NCI-H510A treated with DMSO at 0.1 percent for 48 hours (cell line): ENCODE measurements at regions not wholly inside any gene's neighbourhood (a gene's known extent, or its start where the extent isn't known, plus 50 kb on each side); places are given as distances from the start of the nearest gene placed in this dataset.
A peak's percentile ranks its signal among the peaks of the same experiment; 100 is the strongest.
"Not testable (repeated sequence)": the region's sequence is repeated elsewhere in the genome, so short reads cannot be mapped to it uniquely, and the experiment has no call there.

ENCODE experiments used
- DNase-seq: peaks from one replicate; lab custom pipeline; 2025; lab: John Stamatoyannopoulos, UW

DNA sequence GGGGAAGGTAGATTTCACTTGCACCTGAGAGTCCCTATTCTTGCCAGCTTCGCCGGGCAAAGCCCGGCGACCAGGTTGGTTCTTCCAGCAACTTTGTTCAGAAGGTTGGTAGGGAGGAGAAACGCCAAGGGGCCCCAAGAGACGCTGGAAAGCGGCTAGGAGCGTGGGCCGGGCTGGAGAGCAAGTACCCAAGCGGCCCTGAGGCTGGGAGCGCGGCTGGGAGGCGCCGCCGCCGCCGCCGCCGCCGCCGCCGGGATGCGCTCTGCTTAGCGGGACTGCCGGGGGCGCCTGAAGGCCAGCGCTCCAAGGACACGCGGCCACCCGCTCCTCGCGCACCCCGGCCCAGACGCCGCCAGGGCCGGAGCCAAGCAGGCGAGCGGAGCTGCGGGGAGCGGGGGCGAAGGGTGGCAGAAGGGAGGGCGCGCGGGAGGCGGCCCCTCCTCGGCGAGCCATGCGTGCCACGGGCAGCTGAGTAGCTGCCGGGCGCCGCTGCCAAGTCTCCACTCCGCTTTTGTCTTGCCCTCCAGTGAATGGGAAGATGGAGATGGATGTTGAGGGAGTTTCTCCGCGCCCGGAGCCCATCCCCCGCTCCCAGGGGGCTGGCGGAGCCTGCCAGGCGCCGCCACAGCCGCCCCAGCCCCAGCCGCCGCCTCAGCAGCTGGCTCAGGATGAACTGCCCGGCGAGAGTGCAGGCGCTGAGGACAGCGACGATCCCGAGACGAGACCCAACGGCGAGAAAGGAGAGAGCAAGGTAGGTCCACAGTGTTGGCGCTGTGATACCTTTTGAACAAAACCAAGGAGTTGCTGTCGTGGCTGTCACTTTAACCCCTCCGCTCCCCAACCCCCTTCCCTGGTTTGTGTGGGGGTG is 227.4 kb upstream of the AZI2 start:
- peak; percentile 34 for DNase-seq

DNA sequence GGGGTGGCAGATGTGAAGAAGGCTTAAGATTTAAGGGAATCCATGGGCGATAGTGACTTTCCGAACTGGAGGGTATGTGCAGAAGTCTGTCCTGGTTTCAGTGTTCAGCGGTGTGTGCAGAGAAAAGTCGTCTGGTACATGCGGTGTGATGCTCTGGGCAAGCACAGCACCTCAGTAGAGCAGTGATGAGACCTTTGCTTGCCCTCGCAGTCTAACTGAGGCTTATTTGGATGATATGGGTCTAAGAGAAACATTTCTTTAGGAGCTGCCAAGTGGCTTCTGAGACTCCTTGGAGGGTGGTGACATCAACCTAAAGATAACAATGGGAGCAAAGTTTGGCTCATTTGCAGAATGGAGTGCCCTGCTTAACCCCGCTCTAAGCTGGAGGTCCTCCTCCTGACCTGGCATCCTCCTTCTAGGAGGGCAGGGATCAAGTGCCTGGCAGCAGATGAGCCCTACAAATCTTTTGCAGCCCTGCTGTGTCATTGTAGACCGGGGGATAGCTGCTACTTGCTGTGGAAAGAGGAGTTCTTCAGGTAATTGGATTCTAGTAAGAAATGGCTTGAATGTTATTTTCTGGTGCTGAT is 228.1 kb upstream of the AZI2 start:
- peak; percentile 2 for DNase-seq

DNA sequence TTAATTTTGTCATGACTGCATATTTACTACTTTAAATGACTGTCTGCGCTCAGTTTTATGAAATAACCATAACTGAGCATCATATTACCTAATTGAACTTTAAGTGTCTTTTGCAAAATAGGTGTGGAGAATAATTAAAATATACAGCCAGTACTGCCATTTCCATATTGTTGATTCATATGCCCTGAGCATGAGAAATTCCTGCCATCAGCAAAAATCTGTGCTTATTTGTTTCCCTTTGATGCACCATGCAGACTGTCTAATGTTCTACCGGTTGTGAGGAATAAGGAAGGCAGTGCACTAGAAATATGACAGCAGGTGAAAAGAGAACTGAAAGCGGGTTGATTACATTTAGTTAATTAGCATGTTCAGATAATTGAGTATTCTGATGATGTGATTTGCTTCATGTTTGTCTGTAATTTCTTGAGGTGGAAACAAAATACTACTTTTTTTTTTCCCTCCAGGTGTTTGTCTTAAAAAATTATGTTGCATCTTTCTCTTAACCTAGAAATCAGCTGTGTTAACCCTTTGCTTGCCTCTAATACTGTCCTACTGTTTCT is 229.4 kb upstream of the AZI2 start:
- DNase-seq, result no peak

DNA sequence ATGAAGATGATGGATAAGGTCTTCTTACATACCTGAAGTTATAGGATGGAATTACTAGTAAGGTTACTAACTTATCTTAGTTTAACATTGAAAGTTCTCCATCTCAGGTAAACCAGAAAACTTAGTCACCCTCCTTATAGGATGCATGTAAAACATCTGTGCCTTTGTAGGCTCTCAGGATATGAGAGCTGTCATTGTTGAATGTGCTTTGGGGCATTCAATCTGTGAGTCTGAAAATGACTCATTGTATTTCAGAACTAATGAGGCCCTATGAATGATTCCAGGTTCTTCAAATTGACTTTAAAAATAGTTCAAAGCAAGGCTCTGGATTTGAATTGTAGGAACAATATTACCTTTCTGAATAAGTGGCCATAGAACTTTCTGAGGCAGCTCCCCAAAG is 237.7 kb upstream of the AZI2 start:
- no peak for DNase-seq

DNA sequence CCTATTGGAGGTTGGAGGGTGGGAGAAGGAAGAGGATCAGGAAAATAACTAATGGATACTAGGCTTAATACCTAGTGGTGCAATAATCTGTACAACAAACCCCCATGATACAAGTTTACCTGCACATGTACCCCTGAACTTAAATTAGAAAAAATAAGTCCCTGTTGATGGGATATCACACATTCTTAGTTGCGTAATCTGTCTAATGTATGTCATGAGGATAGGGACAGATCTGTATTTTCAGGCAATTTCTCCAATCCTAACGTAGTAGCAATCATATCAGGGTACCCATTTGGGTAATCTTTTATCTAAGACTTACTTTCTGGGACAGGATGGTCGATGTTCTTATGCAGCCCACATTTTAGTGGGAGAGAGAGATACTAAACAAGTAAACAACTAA is 239.1 kb upstream of the AZI2 start:
- no peak for DNase-seq

DNA sequence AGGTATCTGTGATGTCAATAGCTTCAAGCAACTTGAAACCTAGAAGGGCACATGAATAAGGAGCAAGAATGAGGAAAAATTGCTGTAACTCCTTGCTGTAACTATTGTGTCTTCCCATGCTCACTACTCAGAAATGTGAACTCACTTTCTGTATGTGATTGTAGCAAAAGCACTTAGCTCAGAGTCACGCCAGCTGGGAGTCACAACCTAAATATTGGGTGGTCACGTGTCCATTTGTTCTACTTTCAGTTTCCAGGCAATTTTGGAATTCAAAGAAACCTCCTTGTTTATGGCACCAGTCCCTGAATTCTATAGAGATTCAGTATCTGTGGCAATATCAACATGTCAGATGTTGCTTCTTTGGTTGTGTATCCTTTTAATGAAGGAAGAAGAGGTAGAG is 241.6 kb upstream of the AZI2 start:
- DNase-seq, result no peak

DNA sequence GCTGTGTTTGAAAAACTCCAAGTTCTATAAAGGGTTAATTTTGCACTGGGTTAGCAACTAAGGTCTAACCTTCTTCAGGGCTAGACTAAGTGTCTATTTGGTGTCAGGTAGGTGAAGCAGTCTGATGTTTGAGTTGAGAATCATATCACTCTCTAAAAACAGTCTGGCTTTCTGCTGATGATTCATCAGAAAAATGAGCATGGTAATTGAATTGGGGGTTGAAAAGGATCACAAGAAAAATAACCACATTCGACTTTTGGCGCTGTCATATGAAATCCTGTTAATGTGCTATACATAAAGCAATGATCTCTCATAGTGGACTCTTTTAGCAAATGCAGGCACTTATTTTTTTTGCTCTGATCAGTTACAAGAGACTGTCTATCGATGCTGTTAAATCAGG is 242.2 kb upstream of the AZI2 start:
- no peak for DNase-seq

DNA sequence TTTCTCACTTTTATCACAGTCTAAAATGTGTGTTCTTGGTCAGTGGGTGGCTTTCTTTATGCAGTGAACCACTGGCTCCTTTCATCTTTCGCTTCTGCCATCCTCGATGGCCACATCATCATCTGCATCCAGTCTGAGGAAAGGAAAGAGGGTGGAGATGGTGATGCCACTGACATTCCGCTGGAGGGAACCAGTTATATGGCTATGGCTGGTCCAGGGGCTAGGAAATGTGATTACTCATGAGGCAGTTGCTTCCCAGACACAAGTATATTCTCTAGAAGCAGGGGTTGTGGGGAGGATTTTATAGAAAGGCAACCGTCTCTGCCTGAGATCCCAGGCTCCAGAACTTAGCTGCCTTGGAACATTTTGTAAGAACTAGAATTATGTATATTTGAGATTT is 246.7 kb upstream of the AZI2 start:
- no peak for DNase-seq

DNA sequence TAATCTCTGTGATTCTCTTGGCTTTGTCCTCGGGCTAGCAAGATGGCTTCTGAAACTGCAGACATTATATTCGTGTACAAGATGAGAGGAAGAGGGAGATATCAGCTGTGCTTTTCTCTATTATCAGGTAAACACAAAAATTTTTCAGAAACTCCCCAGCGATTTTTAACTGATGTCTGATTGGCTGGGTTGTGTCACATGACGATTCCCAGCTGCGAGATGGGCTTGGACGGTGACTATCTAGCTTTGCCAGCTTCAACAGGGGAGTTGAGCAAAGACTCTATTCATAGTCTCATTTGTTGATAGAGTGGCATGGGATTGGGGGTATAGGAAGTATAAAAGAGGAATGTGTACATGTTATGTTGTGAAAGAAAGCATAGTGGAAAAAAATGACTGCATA is 248.8 kb upstream of the AZI2 start:
- no peak for DNase-seq

DNA sequence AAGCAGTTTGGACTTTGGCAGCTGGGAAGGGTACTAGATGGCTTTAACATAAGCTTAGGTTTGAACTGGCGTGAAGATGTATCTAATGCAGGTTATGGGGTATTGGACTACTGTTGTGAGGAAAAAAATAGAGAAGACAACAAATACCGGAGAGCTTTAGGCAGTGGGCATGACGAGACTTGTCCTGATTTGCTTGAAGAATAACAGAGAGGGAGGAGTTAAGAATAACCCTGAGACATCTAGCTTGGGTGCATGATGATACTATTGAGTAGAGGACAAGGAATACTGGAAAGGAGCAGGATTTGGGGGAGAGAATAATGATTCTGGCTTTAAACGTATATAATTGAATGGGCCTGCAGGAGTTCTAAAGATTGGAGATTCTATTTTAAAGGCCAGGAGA is 249.5 kb upstream of the AZI2 start:
- DNase-seq, result no peak

DNA sequence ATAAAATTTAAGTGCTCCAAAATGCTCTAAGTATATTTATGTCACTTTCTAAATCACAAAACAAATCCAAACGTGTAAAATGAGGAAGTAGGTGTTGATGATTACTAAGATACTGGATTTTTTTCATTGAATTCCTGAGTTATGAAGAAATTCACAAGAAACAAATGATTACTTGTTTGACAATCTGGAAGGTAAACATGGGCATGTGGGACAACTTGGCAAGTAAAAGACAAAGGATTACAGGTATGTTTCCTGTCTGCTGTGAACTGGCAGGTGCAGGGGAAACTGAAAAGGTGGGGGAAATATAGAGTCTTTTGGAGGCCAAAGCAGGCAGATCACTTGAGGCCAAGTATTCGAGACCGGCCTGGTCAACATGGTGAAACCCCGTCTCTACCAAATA is 252.7 kb upstream of the AZI2 start:
- DNase-seq, result no peak

DNA sequence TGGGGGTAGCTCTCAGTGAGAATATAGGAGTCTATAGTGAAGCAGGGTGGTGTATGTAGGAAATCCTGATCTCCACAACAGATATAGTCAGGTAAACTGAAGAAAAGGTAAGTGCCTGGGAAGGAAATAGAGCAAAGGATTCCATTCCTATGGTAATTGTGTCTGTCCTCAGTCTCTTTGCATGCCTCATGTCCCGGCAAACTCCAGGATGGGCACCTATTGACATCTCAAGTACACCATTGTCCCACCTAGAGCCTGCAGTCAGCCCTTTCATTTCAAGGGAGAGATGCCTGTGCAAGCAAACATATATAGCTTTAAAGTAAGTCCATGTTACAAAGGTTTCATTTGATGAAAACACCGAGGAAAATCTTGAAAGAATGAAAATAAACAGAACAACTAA is 257.7 kb upstream of the AZI2 start:
- DNase-seq, result no peak

DNA sequence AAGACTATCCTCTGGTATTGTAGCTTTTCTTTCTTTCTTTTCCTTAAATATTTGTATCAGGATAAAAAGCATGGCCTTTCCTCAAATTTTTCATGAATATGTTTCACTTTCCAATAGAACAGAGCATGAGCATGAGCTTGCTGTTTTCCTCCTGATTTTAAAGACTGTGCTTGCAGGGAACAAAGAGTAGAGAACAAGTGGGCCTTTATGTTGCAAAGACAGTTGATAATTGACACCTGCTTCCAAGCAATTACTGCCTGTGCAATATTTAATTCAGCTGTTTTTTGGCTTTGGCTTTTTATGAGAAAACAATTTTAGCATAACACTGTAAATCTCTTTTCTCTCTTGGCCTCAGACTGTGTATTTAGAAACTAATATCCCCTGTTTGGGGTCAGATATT is 263.6 kb upstream of the AZI2 start:
- DNase-seq, result no peak

DNA sequence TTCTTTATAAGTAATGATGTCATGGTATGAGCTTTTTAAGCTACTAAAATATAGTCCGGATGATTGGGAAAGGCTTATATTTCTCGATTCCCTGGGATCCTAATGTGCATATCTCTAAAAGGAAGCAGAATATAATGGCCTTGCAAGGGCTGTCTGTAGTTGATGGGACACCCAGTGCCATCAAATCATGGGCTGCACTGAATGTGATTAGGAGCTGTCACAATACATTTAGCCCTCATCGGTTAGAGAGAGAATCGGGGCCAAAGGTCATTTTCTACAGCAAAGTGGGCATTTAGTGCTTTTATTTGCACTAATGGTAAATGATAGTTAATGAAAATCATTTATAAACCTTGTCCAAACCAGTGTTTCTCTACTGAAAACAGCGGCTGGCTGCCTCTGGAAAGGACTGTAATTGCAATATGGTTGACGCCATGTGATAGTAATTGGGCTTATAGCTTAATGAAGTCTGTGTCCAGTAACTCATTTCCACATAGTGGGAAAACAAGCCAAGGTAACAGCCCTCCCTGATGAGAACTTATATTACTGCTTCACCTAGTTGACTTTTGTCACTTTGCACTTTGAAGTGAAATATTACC is 265.0 kb upstream of the AZI2 start:
- DNase-seq, result no peak

DNA sequence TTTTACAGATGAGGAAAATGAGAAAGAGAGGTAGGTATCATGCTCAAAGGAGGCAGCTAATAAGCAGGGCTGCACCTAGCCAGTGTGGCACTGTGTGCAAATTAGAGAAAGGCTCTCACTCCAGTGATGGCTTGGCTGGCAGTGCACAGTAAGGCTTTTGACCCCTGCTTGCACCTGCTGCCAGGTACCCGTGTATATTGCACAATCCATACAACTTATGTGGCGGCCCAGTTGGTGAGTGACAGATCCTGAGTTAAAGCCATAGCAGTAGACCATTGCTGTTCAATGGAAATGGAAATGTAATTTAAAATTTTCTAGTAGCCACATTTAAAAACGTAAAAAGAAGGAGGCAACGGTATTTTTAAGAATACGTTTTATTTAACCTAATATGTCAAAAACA is 266.4 kb upstream of the AZI2 start:
- no peak for DNase-seq

DNA sequence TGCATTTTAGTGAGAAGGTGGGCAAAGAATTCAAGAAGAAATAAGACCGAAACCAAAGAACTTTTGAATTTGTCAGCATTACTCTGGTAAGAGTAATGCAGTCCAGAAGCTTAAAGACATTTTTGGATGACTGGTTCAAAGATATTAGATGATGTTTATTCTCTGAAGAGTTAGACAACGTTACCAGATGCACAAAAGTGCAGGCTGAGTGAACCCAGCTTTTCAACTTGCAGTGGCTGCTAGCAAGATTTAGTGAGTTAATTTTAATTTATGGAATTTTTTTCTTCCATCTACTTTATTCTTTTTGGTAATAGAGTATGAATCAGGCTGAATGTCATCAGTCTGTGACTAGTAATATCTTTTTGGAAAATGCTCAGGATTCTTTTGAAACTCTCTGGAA is 267.3 kb upstream of the AZI2 start:
- DNase-seq, result no peak

DNA sequence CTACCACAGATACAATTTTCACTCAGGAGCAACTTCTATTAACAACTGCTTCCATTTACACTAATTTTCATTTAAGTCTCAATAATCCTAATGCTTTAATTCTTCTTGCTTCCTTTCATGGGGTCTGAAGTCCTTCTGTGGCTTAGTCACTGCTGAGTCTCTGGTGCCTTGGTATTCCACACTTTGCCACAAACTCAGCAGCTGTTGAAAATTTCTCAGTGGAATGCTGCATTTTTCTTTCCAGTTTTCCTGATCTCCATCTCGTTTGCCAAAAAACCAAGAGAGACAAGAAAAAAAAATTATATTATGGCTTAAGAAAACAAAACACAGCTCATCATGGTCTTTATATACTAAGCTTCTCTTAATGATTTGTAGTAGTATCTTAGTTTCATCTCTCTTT is 269.2 kb upstream of the AZI2 start:
- DNase-seq, result no peak

DNA sequence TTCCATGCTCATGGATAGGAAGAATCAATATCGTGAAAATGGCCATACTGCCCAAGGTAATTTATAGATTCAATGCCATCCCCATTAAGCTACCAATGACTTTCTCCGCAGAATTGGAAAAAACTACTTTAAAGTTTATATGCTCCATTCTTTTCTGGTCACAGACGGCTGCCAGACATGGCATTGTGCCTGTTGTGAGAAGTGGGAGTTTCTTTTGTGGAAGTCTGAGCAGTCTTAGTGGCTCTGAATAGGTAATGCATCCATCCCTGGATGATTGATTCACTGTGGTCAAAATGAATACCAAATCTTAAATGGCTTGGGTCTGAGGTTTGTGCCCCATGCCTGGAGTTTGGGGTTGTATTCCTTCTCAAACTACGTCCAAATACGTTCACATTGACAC is 274.5 kb upstream of the AZI2 start:
- DNase-seq, result no peak

DNA sequence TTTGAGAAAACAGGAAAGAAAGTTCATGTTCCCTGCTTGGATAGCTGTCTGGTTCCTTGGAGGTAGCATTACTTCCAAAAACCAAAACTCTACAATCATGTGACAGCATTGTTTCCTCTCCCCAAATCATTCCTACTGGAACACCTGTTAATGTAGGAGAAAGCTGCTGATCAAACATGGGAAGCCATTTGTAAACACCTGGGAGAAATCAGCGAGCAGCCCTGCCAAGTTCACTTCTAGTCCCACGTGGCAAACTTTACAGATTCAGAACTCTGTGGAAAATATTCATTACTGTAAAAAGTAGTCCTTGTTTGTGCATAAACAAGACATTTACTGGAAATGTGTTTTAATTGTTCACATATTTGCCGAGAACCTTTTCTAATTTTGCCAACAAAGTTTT is 275.5 kb upstream of the AZI2 start:
- peak; percentile 4 for DNase-seq

DNA sequence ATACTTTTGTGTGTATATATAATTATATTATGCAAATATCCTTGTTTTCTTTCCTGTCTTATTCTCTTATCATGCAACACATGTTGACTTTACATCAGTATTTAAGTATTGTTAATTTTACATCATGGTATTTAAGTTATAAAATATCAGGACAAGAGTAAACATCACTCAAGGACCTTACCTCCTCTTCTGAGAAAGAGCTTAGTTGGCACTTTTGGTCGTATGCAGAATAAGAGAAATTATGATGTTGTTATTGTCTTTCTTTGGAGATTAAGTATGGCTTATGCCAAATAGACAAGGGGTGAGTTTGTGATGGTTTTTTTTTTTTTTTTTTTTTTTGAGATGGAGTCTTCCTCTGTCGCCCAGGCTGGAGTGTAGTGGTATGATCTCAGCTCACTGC is 279.2 kb upstream of the AZI2 start:
- DNase-seq, result not testable (repeated sequence)

DNA sequence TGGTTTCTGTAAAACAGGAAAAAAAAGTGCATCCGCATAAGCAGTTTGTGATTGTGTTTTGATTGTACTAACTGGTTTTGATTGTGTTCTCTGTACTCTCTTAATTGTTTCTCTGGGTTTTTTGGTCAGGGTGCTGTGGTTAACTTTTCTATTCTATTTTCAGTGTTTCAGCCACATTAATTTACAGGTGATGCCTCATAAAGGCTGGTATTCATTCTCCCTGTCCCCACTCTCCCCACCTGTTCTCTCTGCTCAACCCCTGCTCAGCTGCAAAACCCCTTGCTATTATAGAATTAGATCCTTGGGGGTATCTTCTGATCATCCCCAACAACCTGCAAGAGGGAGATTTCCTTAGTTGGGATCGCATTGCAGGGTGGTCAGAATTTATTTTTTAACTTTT is 285.4 kb upstream of the AZI2 start:
- no peak for DNase-seq

DNA sequence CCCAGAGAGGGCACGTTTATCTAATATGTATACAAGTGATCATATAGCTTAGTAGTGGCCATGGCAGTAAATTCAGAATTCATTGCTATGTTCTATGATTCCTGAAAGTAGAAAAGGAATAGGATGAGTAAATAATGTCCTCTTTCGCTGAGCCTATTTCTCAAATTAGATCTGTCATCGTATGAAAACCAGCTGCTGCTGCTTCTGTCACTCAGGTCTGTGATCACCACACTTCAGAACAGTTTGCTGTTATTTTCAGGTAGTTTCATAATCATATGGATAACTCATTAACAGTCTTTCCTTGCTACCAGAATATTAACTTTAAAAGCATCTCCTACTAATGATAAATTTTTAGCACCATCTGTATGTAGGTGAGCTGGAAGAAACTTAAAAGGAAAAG is 289.1 kb upstream of the AZI2 start:
- no peak for DNase-seq

DNA sequence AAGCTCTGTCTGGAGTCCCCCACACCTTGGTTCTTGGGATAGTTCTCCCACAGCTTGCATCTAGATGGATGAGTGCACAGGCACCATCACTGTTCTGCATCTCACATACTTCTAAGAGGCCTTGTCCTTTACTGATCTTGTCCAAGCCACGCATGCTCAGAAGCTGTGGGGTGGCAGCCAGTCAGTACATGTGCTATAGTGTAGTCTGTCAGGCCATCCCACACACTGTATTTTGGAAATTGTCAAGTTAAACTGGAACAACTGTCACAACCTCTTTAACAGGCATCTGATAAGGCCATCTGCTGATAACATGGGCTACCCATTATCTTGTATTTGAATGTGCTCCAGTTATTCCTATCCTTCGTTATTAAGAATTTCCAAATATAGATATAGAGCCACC is 296.5 kb upstream of the AZI2 start:
- no peak for DNase-seq
